Peyer's patch (tissue), 4 donors: ENCODE measurements at regions not wholly inside any gene's neighbourhood (a gene's known extent, or its start where the extent isn't known, plus 50 kb on each side); places are given as distances from the start of the nearest gene placed in this dataset.

Experiments used
- DNase-seq, 3 donors: peaks; one replicate each; pipeline ENCODE4 v3.0.0-alpha.2; 2017 to 2019
- H3K27ac ChIP-seq, 4 donors: fragments of 200-600 bp; sonication (generic); one replicate each; pipeline ENCODE4 v1.5.1; 2016 to 2019
- H3K27me3 ChIP-seq, 2 donors: fragments of 200-600 bp; sonication (generic); one replicate each; pipeline ENCODE4 v1.5.1; 2019
- H3K36me3 ChIP-seq, 3 donors: fragments of 200-600 bp; sonication (generic); one replicate each; pipeline ENCODE4 v1.5.1; 2016 to 2019
- H3K4me1 ChIP-seq, 4 donors: fragments of 200-600 bp; sonication (generic); one replicate each; pipeline ENCODE4 v1.5.1; 2016 to 2019
- H3K4me3 ChIP-seq, 4 donors: fragments of 200-600 bp; sonication (generic); 1 replicate in 3 of 4; 2 replicates in 1 of 4; pipeline ENCODE4 v1.5.1; 2016 to 2019; ENCODE audit warnings: mild to moderate bottlenecking in 1 of 4
- H3K9me3 ChIP-seq, 4 donors: fragments of 200-600 bp; sonication (generic); one replicate each; pipeline ENCODE4 v1.5.1; 2016 to 2019; ENCODE audit warnings: mild to moderate bottlenecking in 1 of 4
- CTCF ChIP-seq, 6 experiments: fragments of 450-650 bp in 4 of 6; fragments of 200-600 bp in 2 of 6; sonication (generic) in 1 of 6; IDR thresholded peaks; one replicate each; pipeline ENCODE4 v1.5.1; 2017 to 2019; ENCODE audit warnings: antibody characterized with exemption in 6 of 6, mild to moderate bottlenecking in 3 of 6, moderate library complexity in 1 of 6
- POLR2A ChIP-seq, 2 donors: fragments of 450-650 bp; IDR thresholded peaks; one replicate each; pipeline ENCODE4 v1.5.1; 2017; ENCODE audit warnings: antibody characterized with exemption in 2 of 2, mild to moderate bottlenecking in 2 of 2, moderate library complexity in 2 of 2

GRCh38 chr7:47704936-47705335, 123.0 kb upstream of the TNS3 start:
- Histone ChIP-seq H3K27ac (no peak overlapping the region), H3K4me1 (peaks cover 0 to 5% (median 0%) of the 10 kb centered on the region in 4 donors), H3K9me3 (no peaks in the 10 kb centered on the region), H3K36me3 (no peaks in the 10 kb centered on the region), H3K27me3 (no peaks in the 10 kb centered on the region), H3K4me3 (no peak overlapping the region)
- TF ChIP-seq POLR2A (IDR thresholded peaks at IDR 0.05) (no peak), CTCF (IDR thresholded peaks at IDR 0.05) (no peak)
- DNase-seq, result no peak

DNA sequence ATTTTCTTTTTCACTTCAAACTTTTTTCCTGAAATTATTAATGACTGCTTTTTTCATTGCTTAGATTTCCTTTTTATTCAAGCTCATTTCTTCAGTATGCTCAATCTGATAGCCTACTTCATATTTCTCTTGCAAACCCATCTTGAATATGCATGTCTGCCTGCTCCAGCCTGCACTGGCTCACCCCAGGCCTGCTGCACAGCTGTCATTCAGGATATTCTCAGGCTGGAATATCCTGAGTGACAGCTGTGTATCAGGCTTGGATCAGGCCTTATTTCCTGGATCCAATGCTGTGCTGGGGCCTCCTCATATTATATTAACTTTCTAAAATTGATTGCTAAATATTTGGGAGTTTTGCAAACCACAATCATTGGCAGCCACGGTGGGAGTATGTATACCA, 120.2 kb upstream of the TNS3 start:
- no peaks in the 10 kb centered on the region for H3K27me3 ChIP-seq
- no peaks in the 10 kb centered on the region for H3K9me3 ChIP-seq
- DNase-seq, result no peak
- no peak overlapping the region for H3K4me3 ChIP-seq
- H3K4me1 ChIP-seq, result no peaks in the 10 kb centered on the region
- no peak for TF ChIP-seq CTCF (IDR thresholded peaks at IDR 0.05)
- no peak for TF ChIP-seq POLR2A (IDR thresholded peaks at IDR 0.05)
- no peak overlapping the region for H3K27ac ChIP-seq
- H3K36me3 ChIP-seq, result no peaks in the 10 kb centered on the region

GRCh38 chr7:47698386-47698785, 116.5 kb upstream of the TNS3 start:
- Histone ChIP-seq H3K27me3 (no peaks in the 10 kb centered on the region), H3K36me3 (no peaks in the 10 kb centered on the region), H3K4me3 (no peak overlapping the region), H3K9me3 (no peaks in the 10 kb centered on the region), H3K27ac (no peak overlapping the region), H3K4me1 (no peaks in the 10 kb centered on the region)
- TF ChIP-seq POLR2A (IDR thresholded peaks at IDR 0.05) (no peak), CTCF (IDR thresholded peaks at IDR 0.05) (no peak)
- no peak for DNase-seq

DNA sequence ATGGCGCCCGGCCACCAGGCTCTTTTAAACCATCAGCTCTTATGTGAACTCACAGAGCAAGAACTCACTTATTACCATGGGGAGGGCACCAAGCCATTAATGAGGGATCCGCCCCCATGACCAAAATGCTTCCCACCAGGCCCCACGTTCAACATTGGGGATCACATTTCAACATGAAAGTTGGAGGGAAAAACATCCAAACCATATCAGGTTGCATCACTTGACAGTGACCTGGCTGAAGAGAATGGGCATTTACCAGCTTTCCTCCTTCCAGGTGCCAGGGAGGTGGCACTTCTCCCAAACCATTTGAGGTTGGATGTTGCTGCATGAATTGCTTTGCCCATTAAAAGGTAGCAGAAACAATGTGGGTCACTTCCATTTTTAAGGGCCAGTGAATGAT, 115.6 kb upstream of the TNS3 start:
- TF ChIP-seq POLR2A (IDR thresholded peaks at IDR 0.05), result no peak
- no peak for TF ChIP-seq CTCF (IDR thresholded peaks at IDR 0.05)
- Histone ChIP-seq H3K36me3 (no peaks in the 10 kb centered on the region), H3K27me3 (no peaks in the 10 kb centered on the region)

GRCh38 chr7:47696152-47696710, 114.3 kb upstream of the TNS3 start:
- H3K4me1 ChIP-seq, result no peaks in the 10 kb centered on the region
- no peak overlapping the region for H3K27ac ChIP-seq
- no peak overlapping the region for H3K4me3 ChIP-seq
- TF ChIP-seq POLR2A (IDR thresholded peaks at IDR 0.05), result no peak
- TF ChIP-seq CTCF (IDR thresholded peaks at IDR 0.05), result no peak
- H3K27me3 ChIP-seq, result no peaks in the 10 kb centered on the region
- no peak for DNase-seq
- no peaks in the 10 kb centered on the region for H3K9me3 ChIP-seq
- no peaks in the 10 kb centered on the region for H3K36me3 ChIP-seq

More for the DNA sequence above, 115.6 kb upstream of the TNS3 start:
- DNase-seq, result no peak
- Histone ChIP-seq H3K9me3 (no peaks in the 10 kb centered on the region), H3K27ac (no peak overlapping the region), H3K4me3 (no peak overlapping the region), H3K4me1 (no peaks in the 10 kb centered on the region)

GRCh38 chr7:47693216-47693615, 111.3 kb upstream of the TNS3 start:
- no peaks in the 10 kb centered on the region for H3K27me3 ChIP-seq
- H3K4me1 ChIP-seq, result no peaks in the 10 kb centered on the region
- TF ChIP-seq CTCF (IDR thresholded peaks at IDR 0.05) (no peak), POLR2A (IDR thresholded peaks at IDR 0.05) (no peak)
- H3K9me3 ChIP-seq, result no peaks in the 10 kb centered on the region
- H3K4me3 ChIP-seq, result no peak overlapping the region
- no peak overlapping the region for H3K27ac ChIP-seq
- no peak for DNase-seq
- no peaks in the 10 kb centered on the region for H3K36me3 ChIP-seq
